Stimulated activated CD8-positive, alpha-beta memory T cell treated with anti-CD3 and anti-CD28 coated beads, Interleukin-2, amount 100 ng/mL, for 48 hours (primary cell): ENCODE measurements at regions not wholly inside any gene's neighbourhood (a gene's known extent, or its start where the extent isn't known, plus 50 kb on each side); places are given as distances from the start of the nearest gene placed in this dataset.
"Not testable (repeated sequence)": the region's sequence is repeated elsewhere in the genome, so short reads cannot be mapped to it uniquely, and the experiment has no call there.

Experiments
- DNase-seq, 2 donors: peaks; one replicate each; pipeline ENCODE4 v3.0.0-alpha.2; 2020; ENCODE audit warnings: low read depth in 2 of 2

DNA sequence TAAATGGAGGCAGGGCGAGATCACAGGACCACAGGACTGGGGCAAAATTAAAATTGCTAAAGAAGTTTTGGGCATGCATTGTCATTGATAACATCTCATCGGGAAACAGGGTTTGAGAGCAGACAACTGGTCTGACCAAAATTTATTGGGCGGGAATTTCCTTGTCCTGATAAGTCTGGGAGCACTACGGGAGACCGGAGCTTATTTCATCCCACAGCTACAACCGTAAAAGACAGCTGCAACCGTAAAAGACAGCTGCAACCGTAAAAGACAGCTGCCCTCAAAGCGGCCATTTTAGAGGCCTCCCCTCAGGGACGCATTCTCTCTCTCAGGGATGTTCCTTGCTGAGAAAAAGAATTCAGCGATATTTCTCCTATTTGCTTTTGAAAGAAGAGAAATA, 170.4 kb upstream of the NPAP1 start:
- DNase-seq = not testable (repeated sequence)

DNA sequence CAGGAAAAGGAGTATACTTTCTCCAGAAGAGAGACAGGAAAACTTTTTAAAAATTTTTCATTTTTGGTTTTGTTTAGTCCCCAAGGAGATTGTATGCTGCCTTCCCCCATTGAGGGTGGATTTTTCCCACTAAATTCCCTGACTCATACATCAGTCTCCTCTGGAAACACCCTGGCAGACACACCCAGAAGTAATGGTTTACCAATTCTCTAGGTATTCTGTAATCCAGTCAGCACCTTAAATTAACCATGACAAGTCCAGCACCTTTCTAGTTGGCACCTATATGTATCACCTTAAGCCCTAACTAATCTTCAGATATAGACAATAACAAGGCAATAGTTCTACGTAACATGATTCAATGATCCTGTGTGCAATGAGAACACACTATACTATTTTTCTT, 165.9 kb upstream of the NPAP1 start:
- not testable (repeated sequence) for DNase-seq

DNA sequence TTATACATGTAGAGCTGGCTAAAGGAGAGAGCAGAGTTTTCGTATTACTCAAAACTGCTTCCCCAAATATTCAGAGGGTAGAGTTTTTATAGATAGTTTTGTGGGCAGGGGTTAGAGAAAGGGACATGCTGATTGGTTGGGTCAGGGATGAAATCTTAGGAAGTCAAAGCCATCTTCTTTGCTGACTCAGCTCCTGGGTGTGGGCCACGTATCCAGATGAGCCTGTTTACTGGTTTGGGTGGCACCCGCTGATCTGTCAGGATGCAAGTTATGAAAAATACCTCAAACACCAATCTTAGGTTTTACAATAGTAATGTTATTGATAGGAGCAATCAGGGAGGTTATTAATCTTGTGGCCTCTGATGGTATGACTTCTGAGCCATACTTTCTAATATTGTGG, 164.0 kb upstream of the NPAP1 start:
- not testable (repeated sequence) for DNase-seq

DNA sequence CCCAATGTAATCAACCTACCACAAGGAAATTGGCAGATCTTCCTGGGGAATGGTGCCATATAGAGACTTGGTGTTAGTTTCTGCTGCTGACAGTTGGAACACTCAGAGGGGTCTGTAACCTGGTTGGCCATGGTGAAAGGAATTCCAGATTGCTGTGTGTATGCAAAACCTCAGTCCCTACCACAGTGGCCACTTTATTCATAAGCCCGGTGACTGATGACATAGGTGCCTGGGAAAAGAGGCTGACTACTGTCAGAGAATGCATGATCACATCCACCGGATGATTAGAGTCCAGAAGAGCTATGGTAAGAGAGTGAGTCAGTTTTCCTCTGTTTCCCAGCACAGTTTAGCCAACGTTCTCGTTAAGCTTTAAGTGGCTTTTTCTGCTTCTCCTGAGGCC, 156.8 kb upstream of the NPAP1 start:
- DNase-seq = not testable (repeated sequence)

DNA sequence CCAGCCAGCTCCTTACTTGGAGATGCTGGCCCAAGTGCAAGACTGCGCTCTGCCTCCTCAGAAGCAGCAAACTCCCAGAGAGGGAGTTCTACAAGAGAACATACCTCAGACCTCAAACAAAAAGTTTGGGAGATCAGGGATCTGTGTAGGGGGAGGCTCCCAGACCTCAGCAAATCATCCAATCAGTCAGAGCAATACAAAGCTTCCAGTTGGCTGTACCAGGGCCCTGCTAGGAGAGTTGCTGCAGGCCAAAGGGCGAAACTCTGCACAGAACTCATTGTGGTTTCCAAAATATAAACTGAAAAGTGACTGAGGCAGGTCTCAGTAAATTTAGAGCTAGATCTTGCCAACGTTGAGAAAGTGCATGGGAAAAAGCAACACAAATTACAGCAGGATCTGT, 144.3 kb upstream of the NPAP1 start:
- DNase-seq = not testable (repeated sequence)

DNA sequence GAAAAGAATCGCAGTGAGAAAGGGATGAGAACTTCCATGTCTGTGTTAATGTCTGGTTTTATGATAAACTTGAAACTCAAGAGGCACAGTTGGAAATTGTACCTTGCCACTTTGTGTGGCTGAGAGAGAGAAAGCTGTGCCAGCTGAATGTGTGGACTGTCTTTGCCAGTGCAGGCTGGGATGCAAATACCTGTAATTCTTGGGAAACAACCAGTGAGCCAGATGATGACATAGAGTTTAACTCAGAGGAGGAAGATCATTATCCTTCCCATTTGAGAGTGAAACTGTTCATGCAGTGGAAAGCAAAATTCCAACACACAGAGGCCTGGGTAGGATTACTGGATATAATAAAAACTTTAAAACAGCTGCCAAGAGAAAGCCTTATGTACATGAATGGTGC, 141.5 kb upstream of the NPAP1 start:
- DNase-seq = not testable (repeated sequence)

DNA sequence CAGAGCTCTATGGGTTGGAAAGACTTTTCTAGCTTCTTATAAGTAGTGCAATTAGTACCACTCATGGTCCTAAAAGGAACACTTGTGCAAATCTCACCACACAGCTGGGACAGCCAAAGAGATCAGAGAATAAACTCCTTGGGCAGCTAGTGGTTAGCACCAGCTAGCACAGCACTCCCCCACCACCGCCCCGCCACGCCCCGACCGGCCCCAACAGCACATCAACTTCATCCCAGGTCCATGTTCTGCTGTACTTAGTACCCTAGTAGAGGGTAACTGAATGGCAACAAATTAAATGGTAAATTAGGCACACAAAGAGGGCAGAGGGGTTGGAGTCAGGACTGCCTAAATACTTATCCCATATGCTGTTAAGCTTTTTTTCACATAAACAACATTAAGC, 118.3 kb upstream of the NPAP1 start:
- DNase-seq = not testable (repeated sequence)

DNA sequence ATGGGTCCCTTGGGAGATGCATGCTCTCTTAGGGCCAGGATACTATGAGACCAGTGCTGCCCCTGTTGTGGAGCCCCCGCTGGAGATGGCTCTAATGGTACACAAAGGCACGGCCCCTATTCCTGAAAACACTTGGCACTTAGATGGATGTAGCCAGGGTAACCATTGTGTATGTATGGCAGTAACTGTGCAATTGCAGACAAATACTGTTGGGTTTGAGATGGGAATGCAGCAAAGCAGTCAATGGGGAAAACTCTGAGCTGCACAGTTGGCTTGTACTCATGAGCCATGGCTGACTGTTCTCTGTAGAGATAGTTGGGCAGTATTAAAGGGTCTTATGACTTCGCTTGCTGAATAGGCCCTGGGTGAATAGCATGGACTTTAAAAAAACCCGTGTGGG, 67.9 kb upstream of the NPAP1 start:
- DNase-seq = no peak

DNA sequence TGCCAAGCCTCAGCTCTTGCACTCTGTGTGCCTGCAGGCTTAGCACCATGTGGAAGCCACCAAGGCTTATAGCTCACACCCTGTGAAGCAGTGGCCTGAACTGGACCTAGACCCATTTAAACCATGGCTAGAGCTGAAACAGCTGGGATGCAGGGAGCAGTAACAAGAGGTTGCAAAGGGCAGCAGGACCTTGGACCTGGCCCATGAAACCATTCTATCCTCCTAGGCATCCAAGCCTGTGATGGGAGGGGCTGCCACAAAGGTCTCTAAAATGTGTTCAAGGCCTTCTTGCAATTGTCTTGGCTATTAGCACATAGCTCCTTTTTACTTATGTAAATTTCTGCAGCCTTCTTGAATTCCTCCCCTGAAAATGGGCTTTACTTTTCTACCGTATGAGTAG, 57.9 kb upstream of the NPAP1 start:
- no peak for DNase-seq

DNA sequence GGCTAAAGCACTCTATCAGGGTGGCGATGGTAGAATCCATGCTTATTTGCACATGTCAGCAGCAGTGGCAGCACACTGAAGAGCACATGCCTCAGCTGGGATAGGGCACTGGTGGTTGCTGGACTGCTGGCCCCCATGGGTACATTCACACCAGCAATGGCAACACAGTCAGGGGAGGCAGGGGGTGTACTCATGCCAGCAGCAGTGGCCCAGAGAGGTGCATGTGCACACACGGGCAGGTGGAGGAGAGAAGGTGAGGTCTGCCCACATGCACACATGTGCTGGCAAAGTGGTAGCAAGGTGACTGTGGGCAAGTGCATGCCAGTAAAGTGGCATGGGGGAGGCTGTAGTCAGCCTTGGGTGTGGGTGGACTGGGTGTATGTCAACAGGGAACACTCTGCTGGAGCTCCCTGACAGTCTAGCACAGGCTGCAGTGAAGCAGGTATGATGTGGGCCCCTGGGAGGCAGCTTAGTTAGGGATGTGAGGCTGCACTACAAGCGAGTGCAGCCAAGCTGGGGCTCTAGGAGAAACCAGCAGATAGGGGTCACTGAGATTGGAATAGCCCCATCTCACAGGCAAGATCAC, 53.9 kb upstream of the NPAP1 start:
- no peak for DNase-seq
